ENCODE measurements at regions not wholly inside any gene's neighbourhood (a gene's known extent, or its start where the extent isn't known, plus 50 kb on each side); places are given as distances from the start of the nearest gene placed in this dataset.

DNA sequence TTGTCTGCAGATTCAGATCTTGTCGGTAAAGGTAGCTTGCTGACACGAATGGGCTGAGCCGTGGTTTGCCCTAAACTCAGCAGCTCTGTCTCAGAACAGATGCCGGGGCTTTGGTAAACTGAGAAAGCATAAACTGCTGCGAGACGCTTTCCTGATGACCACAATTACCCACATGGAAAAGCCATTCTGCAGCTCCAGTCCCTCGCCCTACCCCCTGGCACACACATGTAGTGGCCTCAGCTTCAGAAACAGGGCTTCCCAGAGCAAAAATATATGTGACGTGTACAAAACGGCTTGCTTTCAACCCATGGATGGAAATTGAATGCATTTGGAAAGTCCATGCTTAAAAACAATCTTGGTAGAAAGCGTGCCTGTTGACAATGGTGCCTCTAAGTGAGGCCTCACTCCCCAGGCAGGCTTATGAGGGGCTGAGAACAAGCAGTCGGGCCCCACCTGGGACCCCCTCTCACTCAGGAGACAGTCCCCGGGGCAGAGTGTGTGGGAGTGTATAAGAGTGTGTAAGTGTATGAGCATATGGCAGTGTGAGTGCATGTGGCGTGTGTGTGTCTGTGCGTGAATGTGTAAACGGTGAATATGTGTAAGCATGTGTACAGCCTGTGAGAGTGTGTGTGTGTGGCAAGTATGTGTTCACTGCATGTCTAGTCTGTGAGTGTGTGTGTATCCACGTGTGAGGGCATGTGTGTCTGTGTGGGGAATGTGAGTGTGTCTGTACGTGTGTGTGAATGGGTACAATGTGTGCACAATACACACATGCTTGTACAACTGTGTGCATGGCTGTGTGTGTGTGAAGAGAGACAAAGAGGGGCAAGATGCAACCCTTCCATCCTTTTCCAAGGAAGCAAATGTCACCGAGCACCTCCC lies 88.2 kb upstream of the SMIM23 start:
- TF ChIP-seq SMAD4 (CRISPR knock-in tag; IDR thresholded peaks at IDR 0.05), result no peak
- no peak for TF ChIP-seq CREB1 (CRISPR knock-in tag; IDR thresholded peaks at IDR 0.05)
- TF ChIP-seq MAX (CRISPR knock-in tag; IDR thresholded peaks at IDR 0.05), result no peak
- TF ChIP-seq NFE2L1 (CRISPR knock-in tag; IDR thresholded peaks at IDR 0.05), result no peak
- TF ChIP-seq, protein P1, sequence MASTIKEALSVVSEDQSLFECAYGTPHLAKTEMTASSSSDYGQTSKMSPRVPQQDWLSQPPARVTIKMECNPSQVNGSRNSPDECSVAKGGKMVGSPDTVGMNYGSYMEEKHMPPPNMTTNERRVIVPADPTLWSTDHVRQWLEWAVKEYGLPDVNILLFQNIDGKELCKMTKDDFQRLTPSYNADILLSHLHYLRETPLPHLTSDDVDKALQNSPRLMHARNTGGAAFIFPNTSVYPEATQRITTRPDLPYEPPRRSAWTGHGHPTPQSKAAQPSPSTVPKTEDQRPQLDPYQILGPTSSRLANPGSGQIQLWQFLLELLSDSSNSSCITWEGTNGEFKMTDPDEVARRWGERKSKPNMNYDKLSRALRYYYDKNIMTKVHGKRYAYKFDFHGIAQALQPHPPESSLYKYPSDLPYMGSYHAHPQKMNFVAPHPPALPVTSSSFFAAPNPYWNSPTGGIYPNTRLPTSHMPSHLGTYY (CRISPR knock-in tag; IDR thresholded peaks at IDR 0.05), result no peak
- TF ChIP-seq, protein P2, sequence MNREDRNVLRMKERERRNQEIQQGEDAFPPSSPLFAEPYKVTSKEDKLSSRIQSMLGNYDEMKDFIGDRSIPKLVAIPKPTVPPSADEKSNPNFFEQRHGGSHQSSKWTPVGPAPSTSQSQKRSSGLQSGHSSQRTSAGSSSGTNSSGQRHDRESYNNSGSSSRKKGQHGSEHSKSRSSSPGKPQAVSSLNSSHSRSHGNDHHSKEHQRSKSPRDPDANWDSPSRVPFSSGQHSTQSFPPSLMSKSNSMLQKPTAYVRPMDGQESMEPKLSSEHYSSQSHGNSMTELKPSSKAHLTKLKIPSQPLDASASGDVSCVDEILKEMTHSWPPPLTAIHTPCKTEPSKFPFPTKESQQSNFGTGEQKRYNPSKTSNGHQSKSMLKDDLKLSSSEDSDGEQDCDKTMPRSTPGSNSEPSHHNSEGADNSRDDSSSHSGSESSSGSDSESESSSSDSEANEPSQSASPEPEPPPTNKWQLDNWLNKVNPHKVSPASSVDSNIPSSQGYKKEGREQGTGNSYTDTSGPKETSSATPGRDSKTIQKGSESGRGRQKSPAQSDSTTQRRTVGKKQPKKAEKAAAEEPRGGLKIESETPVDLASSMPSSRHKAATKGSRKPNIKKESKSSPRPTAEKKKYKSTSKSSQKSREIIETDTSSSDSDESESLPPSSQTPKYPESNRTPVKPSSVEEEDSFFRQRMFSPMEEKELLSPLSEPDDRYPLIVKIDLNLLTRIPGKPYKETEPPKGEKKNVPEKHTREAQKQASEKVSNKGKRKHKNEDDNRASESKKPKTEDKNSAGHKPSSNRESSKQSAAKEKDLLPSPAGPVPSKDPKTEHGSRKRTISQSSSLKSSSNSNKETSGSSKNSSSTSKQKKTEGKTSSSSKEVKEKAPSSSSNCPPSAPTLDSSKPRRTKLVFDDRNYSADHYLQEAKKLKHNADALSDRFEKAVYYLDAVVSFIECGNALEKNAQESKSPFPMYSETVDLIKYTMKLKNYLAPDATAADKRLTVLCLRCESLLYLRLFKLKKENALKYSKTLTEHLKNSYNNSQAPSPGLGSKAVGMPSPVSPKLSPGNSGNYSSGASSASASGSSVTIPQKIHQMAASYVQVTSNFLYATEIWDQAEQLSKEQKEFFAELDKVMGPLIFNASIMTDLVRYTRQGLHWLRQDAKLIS (CRISPR knock-in tag; IDR thresholded peaks at IDR 0.05; ENCODE audit: borderline replicate concordance), result no peak
- TF ChIP-seq OVOL2 (CRISPR knock-in tag; IDR thresholded peaks at IDR 0.05; ENCODE audit: borderline replicate concordance), result no peak
- no peak for TF ChIP-seq GABPB1 (CRISPR knock-in tag; IDR thresholded peaks at IDR 0.05)
- no peaks in the 10 kb centered on the region for H3K27me3 Mint-ChIP-seq (ENCODE audit: low read depth)
- H3K9me3 Mint-ChIP-seq, result no peaks in the 10 kb centered on the region
- ATAC-seq (no peak), DNase-seq (ENCODE audit: low spot score) (no peak)
- ChIA-PET POLR2A (interaction anchor here (0.6 kb wide), 1 partner anchor 25 kb away, joined by 5 read pairs; no protein-coding TSS in a partner anchor), CTCF (interaction anchor here (1.7 kb wide), 2 partner anchors 17 to 161 kb away, joined by 4 to 5 read pairs; no protein-coding TSS in a partner anchor)
- H3K27ac Mint-ChIP-seq, result no peak overlapping the region
- no peaks in the 10 kb centered on the region for H3K36me3 Mint-ChIP-seq
- no peaks in the 10 kb centered on the region for H3K4me1 Mint-ChIP-seq
- H3K4me3 Mint-ChIP-seq, result no peak overlapping the region

- no peaks in the 10 kb centered on the region for H3K9me3 Mint-ChIP-seq
- TF ChIP-seq KAT7 (CRISPR knock-in tag; IDR thresholded peaks at IDR 0.05; ENCODE audit: borderline replicate concordance) (no peak), MYBL2 (CRISPR knock-in tag; IDR thresholded peaks at IDR 0.05) (no peak), GTF2I (CRISPR knock-in tag; conservative IDR thresholded peaks at IDR 0.05) (no peak), ZNF423 (CRISPR knock-in tag; IDR thresholded peaks at IDR 0.05) (no peak), ATF3 (CRISPR knock-in tag; conservative IDR thresholded peaks at IDR 0.05) (no peak), ZNF396 (CRISPR knock-in tag; IDR thresholded peaks at IDR 0.05; ENCODE audit: borderline replicate concordance) (no peak)
- H3K27ac Mint-ChIP-seq, result no peak overlapping the region
- ChIA-PET POLR2A (interaction anchor here (0.7 kb wide), 1 partner anchor 115 kb away, joined by 3 read pairs; no protein-coding TSS in a partner anchor), CTCF (interaction anchor here (1.1 kb wide), 1 partner anchor 21 kb away, joined by 3 read pairs; no protein-coding TSS in a partner anchor)
- no peaks in the 10 kb centered on the region for H3K4me1 Mint-ChIP-seq
- no peak for ATAC-seq
- H3K36me3 Mint-ChIP-seq, result no peaks in the 10 kb centered on the region
- DNase-seq (ENCODE audit: low spot score), result no peak
- no peak overlapping the region for H3K4me3 Mint-ChIP-seq
- no peaks in the 10 kb centered on the region for H3K27me3 Mint-ChIP-seq (ENCODE audit: low read depth)
Observed at GRCh38 chr5:171700318-171700912, 85.2 kb upstream of the SMIM23 start.

DNA sequence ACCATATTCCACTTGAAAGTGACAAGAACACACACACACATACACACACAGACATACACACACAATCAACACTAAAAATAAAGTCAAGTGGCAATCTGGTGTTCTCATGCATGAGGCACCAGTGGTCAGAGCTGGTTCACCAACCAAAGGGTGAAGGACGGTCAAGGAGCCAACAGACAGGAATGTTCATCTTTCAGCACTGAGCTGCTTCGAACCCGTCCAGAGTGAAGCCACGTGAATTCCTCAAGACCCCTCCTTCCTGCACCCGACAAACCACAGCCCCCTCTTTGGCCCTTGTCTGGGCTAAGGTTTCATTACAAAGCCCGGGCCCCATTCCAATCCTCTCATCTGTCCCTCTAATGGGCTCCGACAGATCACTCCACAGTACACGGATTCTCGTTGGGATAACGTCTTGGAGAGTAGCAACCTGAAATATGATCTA lies 84.5 kb upstream of the SMIM23 start:
- no peaks in the 10 kb centered on the region for H3K9me3 Mint-ChIP-seq
- TF ChIP-seq ELF4 (CRISPR knock-in tag; IDR thresholded peaks at IDR 0.05; ENCODE audit: low read depth) (no peak), EMX1 (CRISPR knock-in tag; IDR thresholded peaks at IDR 0.05) (no peak), ZBTB21 (CRISPR knock-in tag; IDR thresholded peaks at IDR 0.05; ENCODE audit: borderline replicate concordance) (no peak), E2F4 (CRISPR knock-in tag; IDR thresholded peaks at IDR 0.05; ENCODE audit: borderline replicate concordance, low read depth) (no peak), ZNF317 (CRISPR knock-in tag; IDR thresholded peaks at IDR 0.05; ENCODE audit: borderline replicate concordance, low read depth) (no peak), HMGA2 (CRISPR knock-in tag; IDR thresholded peaks at IDR 0.05) (no peak), RELA (CRISPR knock-in tag; IDR thresholded peaks at IDR 0.05; ENCODE audit: borderline replicate concordance) (no peak), PREB (CRISPR knock-in tag; IDR thresholded peaks at IDR 0.05; ENCODE audit: borderline replicate concordance) (no peak), JAZF1 (CRISPR knock-in tag; IDR thresholded peaks at IDR 0.05) (no peak), ZNF416 (CRISPR knock-in tag; IDR thresholded peaks at IDR 0.05) (no peak)

More for the DNA sequence above, 84.5 kb upstream of the SMIM23 start:
- ATAC-seq (no peak), DNase-seq (ENCODE audit: low spot score) (no peak)
- Mint-ChIP-seq H3K27me3 (ENCODE audit: low read depth) (no peaks in the 10 kb centered on the region), H3K4me3 (no peak overlapping the region), H3K4me1 (no peaks in the 10 kb centered on the region), H3K27ac (no peak overlapping the region), H3K36me3 (no peaks in the 10 kb centered on the region)
- ChIA-PET CTCF (interaction anchor here (1.1 kb wide), 1 partner anchor 22 kb away, joined by 3 read pairs; no protein-coding TSS in a partner anchor), POLR2A (no interaction called here)

All from WTC11 (cell line).